ENCODE measurements at regions not wholly inside any gene's neighbourhood (a gene's known extent, or its start where the extent isn't known, plus 50 kb on each side); places are given as distances from the start of the nearest gene placed in this dataset.
"Not testable (repeated sequence)": the region's sequence is repeated elsewhere in the genome, so short reads cannot be mapped to it uniquely, and the experiment has no call there.

GRCh38 chr2:83887757-83888156 lies 571.3 kb downstream of the SUCLG1 start:
- no peak for DNase-seq (ENCODE audit: low read depth in 2 of 2)
- no peak for TF ChIP-seq CTCF (IDR thresholded peaks at IDR 0.05; ENCODE audit: low read depth, low read length)
- no peak overlapping the region for H3K4me3 ChIP-seq (replicated peaks in 1 of 2; ENCODE audit: low read depth in 2 of 2, low read length in 2 of 2)

GRCh38 chr2:83879127-83879526 lies 580.0 kb downstream of the SUCLG1 start:
- DNase-seq (ENCODE audit: low read depth in 2 of 2): no peak
- no peak overlapping the region for H3K4me3 ChIP-seq (replicated peaks in 1 of 2; ENCODE audit: low read depth in 2 of 2, low read length in 2 of 2)
- no peak for TF ChIP-seq CTCF (IDR thresholded peaks at IDR 0.05; ENCODE audit: low read depth, low read length)

- H3K4me3 ChIP-seq (replicated peaks in 1 of 2; ENCODE audit: low read depth in 2 of 2, low read length in 2 of 2); DNase-seq (ENCODE audit: low read depth in 2 of 2): not testable (repeated sequence)
These were observed 581.8 kb downstream of the SUCLG1 start for GRCh38 chr2:83877261-83877660.

DNA sequence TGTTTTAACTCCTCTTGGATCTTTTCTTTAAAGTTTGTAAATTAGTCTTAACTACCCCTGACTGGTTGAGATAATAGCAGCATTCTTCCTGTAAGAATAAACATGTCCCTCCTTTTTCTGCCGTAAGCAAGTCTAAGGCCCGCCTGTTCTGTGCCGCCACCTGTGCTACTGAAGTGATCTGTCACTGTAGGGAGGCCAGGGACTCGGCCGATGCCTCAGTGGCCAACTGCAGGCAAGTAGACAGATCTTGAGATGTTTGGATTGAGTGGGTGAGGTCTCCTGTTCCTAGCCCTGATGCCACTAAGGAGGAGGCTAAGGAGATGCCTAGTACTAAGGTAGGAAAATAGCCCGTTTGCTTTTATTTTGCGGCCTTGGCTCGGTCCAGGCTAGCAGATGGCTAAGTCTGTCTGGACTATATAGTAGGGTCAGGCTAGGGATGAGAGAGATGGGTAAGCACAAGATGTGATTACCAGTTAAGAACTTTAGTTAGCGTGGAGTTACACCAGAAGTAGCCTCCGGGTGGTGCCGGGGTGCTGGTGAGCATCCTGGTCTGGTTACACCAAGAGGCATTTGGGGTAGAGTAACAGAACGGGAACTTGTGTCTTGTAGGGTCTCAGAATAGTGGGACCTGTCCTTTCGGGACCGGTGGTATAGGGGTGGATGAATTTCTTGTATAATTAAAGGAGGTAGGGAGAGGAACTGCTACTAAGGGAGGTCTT lies 584.2 kb downstream of the SUCLG1 start:
- H3K4me3 ChIP-seq (replicated peaks in 1 of 2; ENCODE audit: low read depth in 2 of 2, low read length in 2 of 2): no peak overlapping the region
- no peak for DNase-seq (ENCODE audit: low read depth in 2 of 2)
- TF ChIP-seq CTCF (IDR thresholded peaks at IDR 0.05; ENCODE audit: low read depth, low read length): no peak

DNA sequence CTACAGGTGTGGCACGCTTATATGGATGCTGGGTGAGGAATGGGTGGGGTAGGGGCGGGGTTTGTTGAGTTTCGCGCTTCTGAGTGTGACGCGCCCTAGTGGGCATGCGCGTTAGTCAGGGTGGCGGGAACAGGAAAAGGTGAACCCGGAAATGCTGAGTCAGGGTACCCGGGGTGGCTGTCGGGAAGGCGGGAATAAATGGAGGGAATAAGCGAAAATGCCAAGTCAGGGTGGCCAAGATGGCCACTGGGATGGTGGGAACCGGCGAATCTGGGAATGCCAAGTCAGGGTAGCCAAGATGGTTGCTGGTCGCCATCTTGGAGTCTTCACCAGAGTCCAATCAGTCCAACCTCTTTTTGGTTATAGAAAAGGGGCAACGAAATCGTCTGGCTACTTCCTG lies 585.0 kb downstream of the SUCLG1 start:
- DNase-seq (ENCODE audit: low read depth in 2 of 2): no peak
- no peak overlapping the region for H3K4me3 ChIP-seq (replicated peaks in 1 of 2; ENCODE audit: low read depth in 2 of 2, low read length in 2 of 2)
- no peak for TF ChIP-seq CTCF (IDR thresholded peaks at IDR 0.05; ENCODE audit: low read depth, low read length)

- TF ChIP-seq CTCF (IDR thresholded peaks at IDR 0.05; ENCODE audit: low read depth, low read length): no peak
- DNase-seq (ENCODE audit: low read depth in 2 of 2): no peak
These were observed 586.0 kb downstream of the SUCLG1 start for GRCh38 chr2:83873110-83873509.

DNA sequence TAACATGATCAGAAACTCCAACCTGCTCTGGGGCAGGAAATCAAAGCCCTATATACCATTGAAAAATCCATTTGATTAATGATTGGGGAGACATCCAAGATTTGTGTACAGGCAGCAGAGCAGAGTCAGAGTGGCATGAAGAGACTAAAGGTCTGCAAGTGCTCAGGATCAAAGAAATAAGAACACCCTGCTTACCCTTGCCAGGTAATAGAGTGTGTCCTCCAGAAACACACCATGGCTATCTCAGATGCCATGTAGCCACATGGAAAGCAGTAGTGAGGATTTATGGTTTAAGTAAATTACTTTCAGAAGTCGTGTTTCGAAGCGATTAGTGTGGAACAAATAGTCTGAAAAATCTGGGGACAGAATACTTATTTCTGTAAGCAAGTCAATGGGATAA lies 592.9 kb downstream of the SUCLG1 start:
- DNase-seq (ENCODE audit: low read depth in 2 of 2): no peak
- no peak overlapping the region for H3K4me3 ChIP-seq (replicated peaks in 1 of 2; ENCODE audit: low read depth in 2 of 2, low read length in 2 of 2)
- no peak for TF ChIP-seq CTCF (IDR thresholded peaks at IDR 0.05; ENCODE audit: low read depth, low read length)

More at GRCh38 chr2:83873110-83873509, 586.0 kb downstream of the SUCLG1 start:
- H3K4me3 ChIP-seq (replicated peaks in 1 of 2; ENCODE audit: low read depth in 2 of 2, low read length in 2 of 2): no peak overlapping the region
